H9 (cell line): ENCODE measurements at regions not wholly inside any gene's neighbourhood (a gene's known extent, or its start where the extent isn't known, plus 50 kb on each side); places are given as distances from the start of the nearest gene placed in this dataset.

ENCODE experiments used
- DNase-seq: peaks from one replicate; pipeline ENCODE4 v3.0.0-alpha.2; 2017
- H2AFZ ChIP-seq: one replicate; pipeline ENCODE4 v1.6.1; 2013; ENCODE audit warnings: mild to moderate bottlenecking, low read length, control low read depth, moderate library complexity
- H2AK5ac ChIP-seq: 2 replicates; pipeline ENCODE4 v1.6.1; 2013; ENCODE audit warnings: low read length, control low read depth, mixed read lengths; ENCODE audit not compliant: insufficient read length
- H2BK120ac ChIP-seq: one replicate; pipeline ENCODE4 v1.6.1; 2013; ENCODE audit warnings: low read depth, mild to moderate bottlenecking, low read length, control low read depth, inconsistent platforms; ENCODE audit not compliant: poor library complexity, severe bottlenecking
- H2BK12ac ChIP-seq: 2 replicates; pipeline ENCODE4 v1.6.1; 2013; ENCODE audit warnings: low read length, control low read depth, mixed read lengths, low read depth; ENCODE audit not compliant: insufficient read length
- H2BK15ac ChIP-seq: 2 replicates; pipeline ENCODE4 v1.6.1; 2013; ENCODE audit warnings: low read depth, low read length, control low read depth
- H2BK20ac ChIP-seq: one replicate; pipeline ENCODE4 v1.6.1; 2013; ENCODE audit warnings: low read depth, mild to moderate bottlenecking, low read length, control low read depth, inconsistent platforms; ENCODE audit not compliant: poor library complexity, severe bottlenecking
- H2BK5ac ChIP-seq: 2 replicates; pipeline ENCODE4 v1.6.1; 2013; ENCODE audit warnings: low read length, control low read depth, mixed read lengths; ENCODE audit not compliant: insufficient read length
- H3K14ac ChIP-seq: 2 replicates; pipeline ENCODE4 v1.6.1; 2013; ENCODE audit warnings: low read length, control low read depth; ENCODE audit not compliant: insufficient read depth
- H3K18ac ChIP-seq: 2 replicates; pipeline ENCODE4 v1.6.1; 2013; ENCODE audit warnings: low read depth, mild to moderate bottlenecking, mixed read lengths, low read length, control low read depth; ENCODE audit not compliant: insufficient read length
- H3K23ac ChIP-seq: 2 replicates; pipeline ENCODE4 v1.6.1; 2013; ENCODE audit warnings: low read length, control low read depth, mixed read lengths, low read depth; ENCODE audit not compliant: insufficient read length
- H3K23me2 ChIP-seq: 2 replicates; pipeline ENCODE4 v1.6.1; 2013; ENCODE audit warnings: low read depth, mild to moderate bottlenecking, mixed read lengths, low read length, control low read depth; ENCODE audit not compliant: insufficient read length, poor library complexity, severe bottlenecking
- H3K27ac ChIP-seq: 2 replicates; pipeline ENCODE4 v1.5.1; 2013; ENCODE audit warnings: low read length, control low read depth, mixed read lengths, low read depth; ENCODE audit not compliant: insufficient read length
- H3K27me3 ChIP-seq: 2 replicates; pipeline ENCODE4 v1.6.1; 2013; ENCODE audit warnings: low read length, control low read depth, inconsistent platforms; ENCODE audit not compliant: insufficient read depth
- H3K4ac ChIP-seq: 2 replicates; pipeline ENCODE4 v1.6.1; 2013; ENCODE audit warnings: low read depth, mild to moderate bottlenecking, control low read depth, inconsistent platforms, low read length, moderate library complexity
- H3K4me1 ChIP-seq: 2 replicates; pipeline ENCODE4 v1.6.1; 2013; ENCODE audit warnings: low read length, control low read depth, inconsistent platforms; ENCODE audit not compliant: insufficient read depth
- H3K4me2 ChIP-seq: 2 replicates; pipeline ENCODE4 v1.6.1; 2013; ENCODE audit warnings: low read length, control low read depth, mixed read lengths; ENCODE audit not compliant: insufficient read length, insufficient read depth
- H3K56ac ChIP-seq: 2 replicates; pipeline ENCODE4 v1.6.1; 2013; ENCODE audit warnings: low read depth, mild to moderate bottlenecking, mixed read lengths, low read length, control low read depth; ENCODE audit not compliant: insufficient read length
- H3K79me1 ChIP-seq: 2 replicates; pipeline ENCODE4 v1.6.1; 2013; ENCODE audit warnings: low read depth, mild to moderate bottlenecking, moderate library complexity, low read length, control low read depth, inconsistent platforms; ENCODE audit not compliant: insufficient read depth, poor library complexity, severe bottlenecking
- H3K79me2 ChIP-seq: 2 replicates; pipeline ENCODE4 v1.6.1; 2013; ENCODE audit warnings: low read length, control low read depth, inconsistent platforms; ENCODE audit not compliant: insufficient read depth
- H3K9ac ChIP-seq: 2 replicates; pipeline ENCODE4 v1.6.1; 2013; ENCODE audit warnings: low read length, control low read depth, mixed read lengths; ENCODE audit not compliant: insufficient read length; ENCODE audit errors: extremely low read depth
- H3K9me3 ChIP-seq: one replicate; pipeline ENCODE4 v1.6.1; 2013; ENCODE audit warnings: low read depth, low read length, inconsistent platforms; ENCODE audit not compliant: control insufficient read depth
- H3T11ph ChIP-seq: one replicate; pipeline ENCODE4 v1.6.1; 2013; ENCODE audit warnings: mild to moderate bottlenecking, low read length, control low read depth, inconsistent platforms
- H4K20me1 ChIP-seq: one replicate; pipeline ENCODE4 v1.6.1; 2013; ENCODE audit not compliant: control insufficient read depth, insufficient read length, insufficient read depth
- H4K5ac ChIP-seq: 2 replicates; pipeline ENCODE4 v1.6.1; 2013; ENCODE audit warnings: low read depth, mild to moderate bottlenecking, mixed read lengths, low read length, control low read depth; ENCODE audit not compliant: insufficient read length
- H4K8ac ChIP-seq: replicated peaks from 2 replicates; pipeline ENCODE4 v1.6.1; 2013; ENCODE audit warnings: low read length, control low read depth, mixed read lengths, low read depth; ENCODE audit not compliant: insufficient read length
- H4K91ac ChIP-seq: 2 replicates; pipeline ENCODE4 v1.6.1; 2013; ENCODE audit warnings: low read depth, mild to moderate bottlenecking, moderate library complexity, mixed read lengths, low read length, control low read depth; ENCODE audit not compliant: insufficient read length
- H3K27ac Mint-ChIP-seq, 3 experiments: 2 replicates in 2 of 3; 3 replicates in 1 of 3; pipeline ENCODE4 v1.8.0; 2020 to 2021; ENCODE audit warnings: mixed read lengths in 3 of 3, mild to moderate bottlenecking in 1 of 3, moderate library complexity in 1 of 3
- H3K27me3 Mint-ChIP-seq: 2 replicates; pipeline ENCODE4 v1.8.0; 2021; ENCODE audit warnings: low read depth, mild to moderate bottlenecking, moderate library complexity, mixed read lengths
- H3K36me3 Mint-ChIP-seq, 3 experiments: 2 replicates in 2 of 3; 3 replicates in 1 of 3; pipeline ENCODE4 v1.8.0; 2020 to 2021; ENCODE audit warnings: low read depth in 3 of 3, mixed read lengths in 3 of 3; ENCODE audit not compliant: insufficient read depth in 1 of 3
- H3K4me1 Mint-ChIP-seq, 2 experiments: 2 replicates each; pipeline ENCODE4 v1.8.0; 2020; ENCODE audit warnings: mixed read lengths in 2 of 2
- H3K4me3 Mint-ChIP-seq, 2 experiments: 2 replicates in 1 of 2; 3 replicates in 1 of 2; pipeline ENCODE4 v1.8.0; 2020 to 2021; ENCODE audit warnings: mild to moderate bottlenecking in 2 of 2, mixed read lengths in 2 of 2, moderate library complexity in 1 of 2
- H3K9me3 Mint-ChIP-seq, 2 experiments: 2 replicates in 1 of 2; 3 replicates in 1 of 2; pipeline ENCODE4 v1.8.0; 2020; ENCODE audit warnings: mild to moderate bottlenecking in 2 of 2, mixed read lengths in 2 of 2, moderate library complexity in 1 of 2
- WGBS: extraction: QIAGEN DNeasy Blood & Tissue Kit; methylation state at CpG from one replicate; pipeline ENCODE4 v1.1.7; 2013; ENCODE audit warnings: missing lambda C conversion rate, low lambda C conversion rate, mixed read lengths; ENCODE audit not compliant: insufficient read length; ENCODE audit errors: extremely low coverage; 5-methylcytosine and 5-hydroxymethylcytosine counted together
- TF ChIP-seq, protein P1 (sequence below): fragments of 200-600 bp; sonication (generic); conservative IDR thresholded peaks from 3 replicates; pipeline ENCODE4 v1.8.0; 2021; ENCODE audit warnings: antibody characterized with exemption, mild to moderate bottlenecking

DNA sequence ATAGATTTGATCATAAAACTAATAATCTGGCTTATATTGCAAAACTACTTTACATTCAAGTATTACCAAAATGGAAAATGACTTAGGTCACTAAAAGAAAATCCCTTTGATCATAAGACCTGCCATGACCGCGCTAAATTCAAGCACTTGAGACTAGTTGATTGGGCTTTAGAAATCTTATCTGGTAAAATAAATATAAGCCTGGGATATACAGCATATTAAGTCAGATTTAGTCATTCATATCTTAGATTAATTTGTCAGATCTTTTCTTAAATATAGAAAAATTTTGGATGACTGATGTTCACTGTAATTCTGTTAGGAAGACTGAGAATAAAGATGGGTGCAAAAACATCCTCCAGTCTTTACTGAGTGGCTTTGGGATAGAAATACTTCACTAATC is 450.0 kb downstream of the HTR7 start:
- H3K18ac ChIP-seq: no peak overlapping the region
- no peak overlapping the region for H2AFZ ChIP-seq
- H2BK20ac ChIP-seq: no peak overlapping the region
- H3K9ac ChIP-seq: no peak overlapping the region
- H3K27ac ChIP-seq: no peak overlapping the region
- no peak overlapping the region for H4K8ac ChIP-seq
- H2BK120ac ChIP-seq: no peak overlapping the region
- no peak overlapping the region for H3K23ac ChIP-seq
- WGBS: no CpG with 5 or more reads among the region's 2 CpGs
- H4K20me1 ChIP-seq: no peaks in the 10 kb centered on the region
- H3K4ac ChIP-seq: no peak overlapping the region
- H2BK5ac ChIP-seq: no peak overlapping the region
- no peak overlapping the region for H4K91ac ChIP-seq
- TF ChIP-seq, protein P1, sequence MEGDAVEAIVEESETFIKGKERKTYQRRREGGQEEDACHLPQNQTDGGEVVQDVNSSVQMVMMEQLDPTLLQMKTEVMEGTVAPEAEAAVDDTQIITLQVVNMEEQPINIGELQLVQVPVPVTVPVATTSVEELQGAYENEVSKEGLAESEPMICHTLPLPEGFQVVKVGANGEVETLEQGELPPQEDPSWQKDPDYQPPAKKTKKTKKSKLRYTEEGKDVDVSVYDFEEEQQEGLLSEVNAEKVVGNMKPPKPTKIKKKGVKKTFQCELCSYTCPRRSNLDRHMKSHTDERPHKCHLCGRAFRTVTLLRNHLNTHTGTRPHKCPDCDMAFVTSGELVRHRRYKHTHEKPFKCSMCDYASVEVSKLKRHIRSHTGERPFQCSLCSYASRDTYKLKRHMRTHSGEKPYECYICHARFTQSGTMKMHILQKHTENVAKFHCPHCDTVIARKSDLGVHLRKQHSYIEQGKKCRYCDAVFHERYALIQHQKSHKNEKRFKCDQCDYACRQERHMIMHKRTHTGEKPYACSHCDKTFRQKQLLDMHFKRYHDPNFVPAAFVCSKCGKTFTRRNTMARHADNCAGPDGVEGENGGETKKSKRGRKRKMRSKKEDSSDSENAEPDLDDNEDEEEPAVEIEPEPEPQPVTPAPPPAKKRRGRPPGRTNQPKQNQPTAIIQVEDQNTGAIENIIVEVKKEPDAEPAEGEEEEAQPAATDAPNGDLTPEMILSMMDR: no peak
- H3K79me2 ChIP-seq: no peaks in the 10 kb centered on the region
- H3K9me3 ChIP-seq: no peaks in the 10 kb centered on the region
- no peak overlapping the region for H3K56ac ChIP-seq
- no peak overlapping the region for H2BK12ac ChIP-seq
- Mint-ChIP-seq H3K27me3 (no peaks in the 10 kb centered on the region; the same call in 1 of the 2 replicates), H3K27ac (no peak overlapping the region), H3K4me3 (no peak overlapping the region), H3K4me1 (peaks cover 8 to 12% of the 10 kb centered on the region in 2 experiments), H3K9me3 (peaks cover 6 to 13% of the 10 kb centered on the region in 2 experiments), H3K36me3 (peaks cover 7 to 23% (median 11%) of the 10 kb centered on the region in 3 experiments)
- H3K79me1 ChIP-seq: no peaks in the 10 kb centered on the region
- H3K4me2 ChIP-seq: no peak overlapping the region
- no peaks in the 10 kb centered on the region for H3K27me3 ChIP-seq
- H2AK5ac ChIP-seq: no peak overlapping the region
- H4K5ac ChIP-seq: no peak overlapping the region
- H3T11ph ChIP-seq: no peak overlapping the region
- no peaks in the 10 kb centered on the region for H3K4me1 ChIP-seq
- H3K23me2 ChIP-seq: no peaks in the 10 kb centered on the region
- no peak for DNase-seq
- no peak overlapping the region for H2BK15ac ChIP-seq
- no peak overlapping the region for H3K14ac ChIP-seq
